ENCODE measurements at regions not wholly inside any gene's neighbourhood (a gene's known extent, or its start where the extent isn't known, plus 50 kb on each side); places are given as distances from the start of the nearest gene placed in this dataset.

DNA sequence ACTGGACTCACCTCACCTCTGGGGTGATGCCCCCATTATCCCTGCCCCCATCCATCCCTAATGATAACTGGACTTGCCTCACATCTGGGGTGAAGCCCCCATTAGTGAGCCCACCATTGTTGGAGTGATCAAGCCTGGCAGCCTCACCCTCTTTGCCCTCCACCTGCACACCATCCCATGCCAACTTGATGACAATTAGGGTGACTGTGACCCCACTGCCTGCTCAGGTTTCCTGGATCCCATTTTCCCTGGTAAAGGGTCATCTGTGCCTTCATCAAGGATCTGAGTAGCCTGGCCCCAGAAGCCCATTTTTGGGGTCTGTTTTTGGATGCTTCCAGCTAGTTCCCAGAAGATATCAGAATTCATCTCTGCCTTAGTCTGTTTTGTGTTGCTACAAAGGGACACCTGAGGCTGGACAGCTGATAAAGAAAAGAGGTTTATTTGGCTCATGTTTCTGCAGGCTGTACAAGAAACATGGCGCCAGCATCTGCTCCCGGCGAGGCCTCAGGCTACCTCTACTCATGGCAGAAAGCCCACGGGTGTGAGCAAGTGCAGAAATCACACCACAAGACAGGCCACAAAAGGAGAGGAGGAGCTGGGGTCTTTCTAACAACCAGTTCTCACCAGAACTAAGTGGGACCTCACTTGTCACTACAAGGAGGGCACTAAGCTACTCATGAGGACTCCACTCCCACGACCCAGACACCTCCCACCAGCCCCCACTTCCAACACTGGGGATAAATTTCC is 196.4 kb upstream of the TWIST2 start:
- no peak for DNase-seq (ENCODE audit: low read depth)
- no peak overlapping the region for H3K4me3 ChIP-seq (ENCODE audit: control insufficient read depth, low read depth, low read length)
- TF ChIP-seq, protein P1, sequence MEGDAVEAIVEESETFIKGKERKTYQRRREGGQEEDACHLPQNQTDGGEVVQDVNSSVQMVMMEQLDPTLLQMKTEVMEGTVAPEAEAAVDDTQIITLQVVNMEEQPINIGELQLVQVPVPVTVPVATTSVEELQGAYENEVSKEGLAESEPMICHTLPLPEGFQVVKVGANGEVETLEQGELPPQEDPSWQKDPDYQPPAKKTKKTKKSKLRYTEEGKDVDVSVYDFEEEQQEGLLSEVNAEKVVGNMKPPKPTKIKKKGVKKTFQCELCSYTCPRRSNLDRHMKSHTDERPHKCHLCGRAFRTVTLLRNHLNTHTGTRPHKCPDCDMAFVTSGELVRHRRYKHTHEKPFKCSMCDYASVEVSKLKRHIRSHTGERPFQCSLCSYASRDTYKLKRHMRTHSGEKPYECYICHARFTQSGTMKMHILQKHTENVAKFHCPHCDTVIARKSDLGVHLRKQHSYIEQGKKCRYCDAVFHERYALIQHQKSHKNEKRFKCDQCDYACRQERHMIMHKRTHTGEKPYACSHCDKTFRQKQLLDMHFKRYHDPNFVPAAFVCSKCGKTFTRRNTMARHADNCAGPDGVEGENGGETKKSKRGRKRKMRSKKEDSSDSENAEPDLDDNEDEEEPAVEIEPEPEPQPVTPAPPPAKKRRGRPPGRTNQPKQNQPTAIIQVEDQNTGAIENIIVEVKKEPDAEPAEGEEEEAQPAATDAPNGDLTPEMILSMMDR (conservative IDR thresholded peaks at IDR 0.05; ENCODE audit: control insufficient read depth, insufficient read depth, low read depth, low read length) = no peak

DNA sequence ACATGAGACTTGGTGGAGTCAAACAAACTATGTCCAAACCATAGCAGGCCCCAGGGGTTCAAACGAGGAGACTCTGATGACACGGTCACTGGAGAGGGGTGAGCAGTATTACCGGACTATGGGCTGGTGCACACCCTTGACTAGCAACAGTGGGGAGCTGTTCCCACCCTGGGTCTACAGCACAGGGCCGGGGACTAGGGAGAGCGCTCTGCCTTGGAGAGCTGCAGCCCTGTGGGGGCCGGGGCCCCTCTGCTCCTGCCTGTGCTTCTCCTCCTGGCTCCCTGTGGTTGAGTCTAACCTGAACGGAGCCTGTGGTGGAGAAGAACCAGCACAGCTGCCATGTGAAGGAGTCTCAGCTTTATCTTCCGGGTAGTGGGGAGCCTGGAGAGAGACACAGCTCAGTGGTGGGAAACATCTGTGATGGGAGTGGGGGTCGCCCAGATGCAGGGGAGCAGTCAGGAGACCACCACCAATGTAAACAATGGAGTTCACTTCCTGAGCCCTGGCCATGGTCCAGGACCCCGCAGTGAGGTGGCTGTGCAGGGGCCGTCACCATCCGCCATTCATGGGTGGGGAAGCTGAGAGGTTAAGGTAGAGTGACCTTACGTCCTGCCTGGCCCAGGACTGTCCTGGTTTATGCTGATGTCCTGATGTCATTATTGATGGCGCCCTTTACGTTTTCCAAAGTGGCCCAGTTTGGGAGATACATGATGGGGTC is 195.7 kb upstream of the TWIST2 start:
- no peak for DNase-seq (ENCODE audit: low read depth)
- TF ChIP-seq, protein P1 (conservative IDR thresholded peaks at IDR 0.05; ENCODE audit: control insufficient read depth, insufficient read depth, low read depth, low read length) = no peak
- H3K4me3 ChIP-seq (ENCODE audit: control insufficient read depth, low read depth, low read length) = no peak overlapping the region

DNA sequence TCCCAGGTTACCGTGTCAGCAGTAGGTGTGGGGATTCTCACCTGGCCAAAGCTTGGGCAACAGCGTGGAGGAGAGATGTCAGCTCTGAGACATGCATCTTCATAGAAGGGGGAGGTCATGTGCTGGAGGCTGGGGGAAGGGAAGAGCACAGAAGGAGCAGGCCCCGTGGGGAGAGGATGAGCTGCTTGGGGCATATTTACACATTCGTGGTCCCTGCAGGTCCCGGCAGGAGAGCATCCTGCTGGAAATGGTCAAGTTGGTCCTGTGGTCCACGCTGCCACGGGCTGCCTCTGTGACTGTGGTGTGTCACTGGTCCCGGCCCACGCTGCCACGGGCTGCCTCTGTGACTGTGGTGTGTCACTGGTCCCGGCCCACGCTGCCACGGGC is 195.1 kb upstream of the TWIST2 start:
- no peak for DNase-seq (ENCODE audit: low read depth)
- H3K4me3 ChIP-seq (ENCODE audit: control insufficient read depth, low read depth, low read length) = no peak overlapping the region
- TF ChIP-seq, protein P1 (conservative IDR thresholded peaks at IDR 0.05; ENCODE audit: control insufficient read depth, insufficient read depth, low read depth, low read length) = no peak

DNA sequence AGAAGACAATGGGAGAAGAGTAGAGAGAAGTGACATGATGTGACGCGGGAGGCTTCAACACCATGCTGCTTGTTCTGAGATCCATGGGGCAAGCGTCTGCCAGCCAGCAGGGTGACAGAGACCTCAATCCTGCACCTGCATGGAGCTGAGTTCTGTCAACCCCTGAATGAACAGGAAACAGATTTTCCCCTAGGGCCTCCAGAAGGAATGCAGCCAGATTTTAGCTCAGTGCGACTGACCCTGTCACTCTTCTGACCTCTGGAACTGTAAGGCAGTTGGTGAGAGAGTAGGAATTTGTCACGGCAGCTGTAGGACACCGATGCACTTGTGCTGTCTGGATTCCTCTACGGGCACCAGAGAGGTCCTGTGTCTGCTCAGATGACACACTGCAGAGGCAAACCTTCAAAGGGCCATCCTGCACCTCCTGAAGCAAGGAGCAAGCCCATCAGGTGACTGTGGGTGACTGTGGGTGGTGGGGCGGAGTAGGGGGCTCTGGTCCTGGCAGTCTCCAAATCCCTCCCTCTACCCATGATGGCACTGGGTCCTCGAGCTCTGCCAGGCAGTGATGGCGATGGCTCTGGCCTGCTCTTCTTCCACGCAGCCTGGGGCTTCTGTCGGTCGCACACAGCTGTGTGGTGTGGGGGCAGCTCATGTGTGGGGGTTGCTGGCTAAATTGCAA is 194.3 kb upstream of the TWIST2 start:
- no peak overlapping the region for H3K4me3 ChIP-seq (ENCODE audit: control insufficient read depth, low read depth, low read length)
- TF ChIP-seq, protein P1 (conservative IDR thresholded peaks at IDR 0.05; ENCODE audit: control insufficient read depth, insufficient read depth, low read depth, low read length) = no peak
- DNase-seq (ENCODE audit: low read depth) = no peak

DNA sequence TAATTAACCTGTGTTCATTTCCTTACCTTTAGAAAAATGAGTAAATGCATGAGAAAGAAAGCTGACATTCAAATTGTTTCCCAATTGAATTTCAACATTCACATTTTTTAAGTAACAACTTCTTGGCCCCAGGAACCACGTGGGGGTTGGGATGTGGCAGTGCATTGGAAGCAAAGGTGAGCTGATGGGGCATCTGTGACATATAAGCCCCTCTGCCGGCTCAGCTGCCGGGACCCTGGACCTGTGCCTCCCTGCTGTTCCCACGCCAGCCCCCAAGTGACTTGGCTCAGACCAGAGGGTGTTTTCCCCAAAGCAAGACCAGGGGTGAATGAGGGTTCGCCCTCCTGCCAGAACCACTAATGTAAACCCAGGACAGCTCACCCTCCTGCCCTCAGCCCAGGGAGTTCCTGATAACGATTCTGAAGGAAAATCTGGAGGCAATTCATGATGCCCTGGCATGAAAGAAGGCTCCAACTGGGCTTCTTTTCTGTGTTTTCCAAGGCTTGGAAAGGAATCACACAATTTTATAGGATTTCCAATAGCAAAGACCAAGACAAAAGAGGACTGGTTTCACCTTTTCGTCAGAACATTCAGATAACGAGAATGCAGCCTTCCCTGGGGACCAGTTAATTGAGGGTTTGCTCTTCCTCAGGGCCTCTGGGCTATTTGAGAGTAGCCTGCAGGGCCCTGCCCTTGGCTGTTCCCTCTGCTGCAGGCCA is 193.2 kb upstream of the TWIST2 start:
- no peak overlapping the region for H3K4me3 ChIP-seq (ENCODE audit: control insufficient read depth, low read depth, low read length)
- TF ChIP-seq, protein P1 (conservative IDR thresholded peaks at IDR 0.05; ENCODE audit: control insufficient read depth, insufficient read depth, low read depth, low read length) = no peak
- no peak for DNase-seq (ENCODE audit: low read depth)

DNA sequence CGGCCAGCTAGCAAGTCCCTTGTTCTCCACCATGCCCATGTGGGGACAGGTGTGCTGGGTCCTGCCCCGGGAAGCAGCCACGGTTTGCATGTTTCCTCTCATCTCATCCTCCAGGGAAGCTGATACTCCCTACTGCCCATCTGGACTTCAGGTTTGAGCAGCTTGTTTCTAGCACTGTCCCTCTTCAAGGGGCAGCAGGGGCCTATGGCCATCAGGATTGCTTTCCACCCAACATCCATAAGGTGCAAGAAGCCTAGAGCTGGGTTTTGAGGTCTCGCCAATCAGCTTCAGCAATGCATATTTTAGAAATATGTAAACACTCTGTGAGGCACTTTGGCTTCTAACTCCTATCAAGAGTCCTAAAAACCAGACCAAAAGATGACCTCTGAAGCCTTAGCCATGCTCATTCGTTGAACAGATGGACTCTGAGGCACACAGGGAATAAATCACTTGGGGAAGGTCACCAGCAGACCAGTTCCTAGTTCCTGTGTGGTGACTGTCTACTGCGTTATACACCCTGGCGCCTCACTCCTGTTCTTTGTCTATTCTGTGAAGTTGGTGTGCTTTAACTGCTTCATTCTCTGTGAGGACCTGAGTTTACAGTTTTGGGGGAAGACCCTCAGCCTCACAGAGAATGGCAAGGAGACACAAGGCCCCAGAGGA is 192.6 kb upstream of the TWIST2 start:
- H3K4me3 ChIP-seq (ENCODE audit: control insufficient read depth, low read depth, low read length) = no peak overlapping the region
- peak; percentile 19 for DNase-seq (ENCODE audit: low read depth)
- TF ChIP-seq, protein P1 (conservative IDR thresholded peaks at IDR 0.05; ENCODE audit: control insufficient read depth, insufficient read depth, low read depth, low read length) = no peak
